Body of pancreas (tissue), 4 donors: ENCODE measurements at regions not wholly inside any gene's neighbourhood (a gene's known extent, or its start where the extent isn't known, plus 50 kb on each side); places are given as distances from the start of the nearest gene placed in this dataset.

Source experiments
- POLR2A ChIP-seq, 3 donors: fragments of 450-650 bp; IDR thresholded peaks; one replicate each; pipeline ENCODE4 v1.6.1; 2016; ENCODE audit warnings: antibody characterized with exemption in 3 of 3, mild to moderate bottlenecking in 2 of 3
- TF ChIP-seq, protein P1 (sequence below), 7 experiments: fragments of 450-650 bp in 4 of 7; fragments of 200-600 bp in 3 of 7; sonication (generic) in 3 of 7; IDR thresholded peaks; one replicate each; pipeline ENCODE4 v1.5.1; 2016 to 2019; ENCODE audit warnings: antibody characterized with exemption in 7 of 7

DNA sequence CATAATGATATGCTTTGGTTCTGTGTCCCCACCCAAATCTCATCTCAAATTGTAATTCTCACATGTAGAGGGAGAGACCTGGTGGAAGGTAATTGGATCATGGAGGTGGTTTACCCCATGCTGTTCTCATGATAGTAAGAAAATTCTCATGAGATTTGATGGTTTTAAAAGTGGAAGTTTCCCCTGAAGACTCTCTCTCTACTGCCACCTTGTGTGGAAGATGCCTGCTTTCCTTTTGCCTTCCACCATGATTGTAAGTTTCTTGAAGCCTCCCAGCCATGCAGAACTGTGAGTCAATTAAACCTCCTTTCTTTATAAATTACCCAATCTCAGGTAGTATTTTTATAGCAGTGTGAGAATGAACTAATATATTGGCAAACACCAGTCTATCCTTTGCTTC is 260.4 kb upstream of the PPFIA2 start:
- TF ChIP-seq, protein P1, sequence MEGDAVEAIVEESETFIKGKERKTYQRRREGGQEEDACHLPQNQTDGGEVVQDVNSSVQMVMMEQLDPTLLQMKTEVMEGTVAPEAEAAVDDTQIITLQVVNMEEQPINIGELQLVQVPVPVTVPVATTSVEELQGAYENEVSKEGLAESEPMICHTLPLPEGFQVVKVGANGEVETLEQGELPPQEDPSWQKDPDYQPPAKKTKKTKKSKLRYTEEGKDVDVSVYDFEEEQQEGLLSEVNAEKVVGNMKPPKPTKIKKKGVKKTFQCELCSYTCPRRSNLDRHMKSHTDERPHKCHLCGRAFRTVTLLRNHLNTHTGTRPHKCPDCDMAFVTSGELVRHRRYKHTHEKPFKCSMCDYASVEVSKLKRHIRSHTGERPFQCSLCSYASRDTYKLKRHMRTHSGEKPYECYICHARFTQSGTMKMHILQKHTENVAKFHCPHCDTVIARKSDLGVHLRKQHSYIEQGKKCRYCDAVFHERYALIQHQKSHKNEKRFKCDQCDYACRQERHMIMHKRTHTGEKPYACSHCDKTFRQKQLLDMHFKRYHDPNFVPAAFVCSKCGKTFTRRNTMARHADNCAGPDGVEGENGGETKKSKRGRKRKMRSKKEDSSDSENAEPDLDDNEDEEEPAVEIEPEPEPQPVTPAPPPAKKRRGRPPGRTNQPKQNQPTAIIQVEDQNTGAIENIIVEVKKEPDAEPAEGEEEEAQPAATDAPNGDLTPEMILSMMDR (IDR thresholded peaks at IDR 0.05), result no peak
- TF ChIP-seq POLR2A (IDR thresholded peaks at IDR 0.05), result no peak
